Stimulated activated CD8-positive, alpha-beta memory T cell treated with anti-CD3 and anti-CD28 coated beads, Interleukin-15, amount 100 ng/mL, for 24 hours (primary cell): ENCODE measurements at regions not wholly inside any gene's neighbourhood (a gene's known extent, or its start where the extent isn't known, plus 50 kb on each side); places are given as distances from the start of the nearest gene placed in this dataset.

Experiments
- DNase-seq: peaks from one replicate; pipeline ENCODE4 v3.0.0-alpha.2; 2020; ENCODE audit warnings: low read depth

- no peak for DNase-seq
Observed at GRCh38 chr1:235025422-235025984, 103.1 kb downstream of the TOMM20 start.

GRCh38 chr1:235024711-235025421 is 103.8 kb downstream of the TOMM20 start:
- DNase-seq, result no peak

- no peak for DNase-seq
Observed at GRCh38 chr1:235023711-235024439, 104.8 kb downstream of the TOMM20 start.

GRCh38 chr1:235022981-235023710 is 105.5 kb downstream of the TOMM20 start:
- no peak for DNase-seq

- no peak for DNase-seq
Observed at GRCh38 chr1:235022341-235022980, 106.2 kb downstream of the TOMM20 start.

GRCh38 chr1:235021815-235022214 is 106.8 kb downstream of the TOMM20 start:
- no peak for DNase-seq

- DNase-seq, result no peak
Observed at GRCh38 chr1:235021321-235021720, 107.3 kb downstream of the TOMM20 start.

GRCh38 chr1:235019961-235020360 is 108.7 kb downstream of the TOMM20 start:
- DNase-seq, result no peak

- no peak for DNase-seq
Observed at GRCh38 chr1:235019471-235019870, 109.2 kb downstream of the TOMM20 start.

- no peak for DNase-seq
Observed at GRCh38 chr1:235018720-235019444, 109.8 kb downstream of the TOMM20 start.

GRCh38 chr1:235018161-235018560 is 110.5 kb downstream of the TOMM20 start:
- DNase-seq, result no peak

- DNase-seq, result no peak
Observed at GRCh38 chr1:235017719-235018118, 110.9 kb downstream of the TOMM20 start.

- DNase-seq, result no peak
Observed at GRCh38 chr1:235017191-235017590, 111.4 kb downstream of the TOMM20 start.

GRCh38 chr1:235015291-235015985 is 113.2 kb downstream of the TOMM20 start:
- no peak for DNase-seq

GRCh38 chr1:235014756-235015155 is 113.9 kb downstream of the TOMM20 start:
- DNase-seq, result no peak

- no peak for DNase-seq
Observed at GRCh38 chr1:235013512-235013911, 115.1 kb downstream of the TOMM20 start.

- no peak for DNase-seq
Observed at GRCh38 chr1:235012436-235013210, 116.0 kb downstream of the TOMM20 start.

- DNase-seq, result peak; percentile 64
Observed at GRCh38 chr1:235011599-235012435, 116.8 kb downstream of the TOMM20 start.

GRCh38 chr1:235011064-235011598 is 117.5 kb downstream of the TOMM20 start:
- peak; percentile 31 for DNase-seq
